ENCODE measurements at regions not wholly inside any gene's neighbourhood (a gene's known extent, or its start where the extent isn't known, plus 50 kb on each side); places are given as distances from the start of the nearest gene placed in this dataset.

GRCh38 chrX:102029026-102029425 lies 96.5 kb upstream of the TCEAL2 start (continued):
- no peak for TF ChIP-seq MYC (IDR thresholded peaks at IDR 0.05; ENCODE audit: insufficient read depth, insufficient read length, insufficient replicate concordance, low read length, severe bottlenecking)
- TF ChIP-seq SKIL (IDR thresholded peaks at IDR 0.05; ENCODE audit: low read depth, poor library complexity, severe bottlenecking) = no peak
- no peak for TF ChIP-seq RAD21 (IDR thresholded peaks at IDR 0.05; ENCODE audit: insufficient read depth, low read depth, low read length)
- TF ChIP-seq GABPA (IDR thresholded peaks at IDR 0.05; ENCODE audit: low read depth) = no peak
- TF ChIP-seq RELA (IDR thresholded peaks at IDR 0.05; ENCODE audit: borderline replicate concordance, partially characterized antibody) = no peak
- TF ChIP-seq SUZ12 (IDR thresholded peaks at IDR 0.05; ENCODE audit: unreplicated experiment) = no peak
- no peak for TF ChIP-seq TBL1XR1 (IDR thresholded peaks at IDR 0.05; ENCODE audit: low read depth, low read length)

GRCh38 chrX:102018208-102018607 lies 86.4 kb upstream of the ZMAT1 start:
- Histone ChIP-seq H3K4me2 (ENCODE audit: control insufficient read depth, insufficient read depth) (no peak overlapping the region), H3K79me2 (ENCODE audit: control insufficient read depth, insufficient read depth, low read length) (no peaks in the 10 kb centered on the region), H3K4me1 (ENCODE audit: control insufficient read depth, insufficient read depth, low read length) (no peaks in the 10 kb centered on the region), H3K36me3 (ENCODE audit: control insufficient read depth in 2 of 2, insufficient read depth in 2 of 2, low read length in 1 of 2) (no peaks in the 10 kb centered on the region), H3K4me3 (no peak overlapping the region), H2AFZ (ENCODE audit: control insufficient read depth, low read depth, low read length) (no peak overlapping the region), H3K9me3 (replicated peaks; ENCODE audit: control insufficient read depth, insufficient read depth, low read length) (no peaks in the 10 kb centered on the region; the same call in 2 of the 3 replicates), H3K9ac (ENCODE audit: control insufficient read depth, insufficient read depth, low read length) (no peak overlapping the region), H3K27me3 (replicated peaks in 1 of 2; ENCODE audit: control insufficient read depth in 2 of 2, insufficient read depth in 2 of 2, low read length in 1 of 2) (no peaks in the 10 kb centered on the region), H4K20me1 (ENCODE audit: control insufficient read depth, insufficient read depth) (no peaks in the 10 kb centered on the region), H3K27ac (ENCODE audit: control insufficient read depth, insufficient read depth) (no peak overlapping the region)
- no TSS peak for BruUV-seq (replicated peaks)
- intact Hi-C loops (cut with micrococcal nuclease; ENCODE audit: unreplicated experiment) = no loop called here
- ChIA-PET RAD21 (ENCODE audit: unreplicated experiment) (no interaction called here), POLR2A (no interaction called here), SMC1A (ENCODE audit: uncharacterized antibody, unreplicated experiment) (no interaction called here), CTCF (no interaction called here)
- FAIRE-seq = no peak
- in situ Hi-C loops (cut with MboI) = no loop called here
- no peak for ATAC-seq
- WGBS (ENCODE audit: insufficient coverage, insufficient replicate concordance, low lambda C conversion rate, missing lambda C conversion rate) = 43% methylated on average over 4 of the region's 4 CpGs
- TF ChIP-seq BRCA1 (IDR thresholded peaks at IDR 0.05; ENCODE audit: low read depth, low read length) (no peak), MEF2A (IDR thresholded peaks at IDR 0.05; ENCODE audit: insufficient read depth, low read depth, low read length) (no peak), STAT1 (conservative IDR thresholded peaks at IDR 0.05) (no peak), FOS (IDR thresholded peaks at IDR 0.05; ENCODE audit: borderline replicate concordance, extremely low read depth, insufficient read length) (no peak), PBX3 (IDR thresholded peaks at IDR 0.05; ENCODE audit: insufficient replicate concordance, low read depth, low read length) (no peak), ZNF24 (IDR thresholded peaks at IDR 0.05) (no peak), NR2F1 (conservative IDR thresholded peaks at IDR 0.05) (no peak), TCF3 (IDR thresholded peaks at IDR 0.05; ENCODE audit: borderline replicate concordance, insufficient read depth, low read depth, low read length) (no peak), IKZF1 (conservative IDR thresholded peaks at IDR 0.05) (no peak), SMAD1 (IDR thresholded peaks at IDR 0.05; ENCODE audit: low read depth, partially characterized antibody) (no peak), ZNF217 (IDR thresholded peaks at IDR 0.05) (no peak), EGR1 (IDR thresholded peaks at IDR 0.05; ENCODE audit: borderline replicate concordance in 1 of 2, low read depth in 2 of 2, low read length in 2 of 2) (no peak), BCL3 (IDR thresholded peaks at IDR 0.05; ENCODE audit: borderline replicate concordance, insufficient read depth, low read depth, low read length, poor library complexity, severe bottlenecking) (no peak), GATAD2B (conservative IDR thresholded peaks at IDR 0.05; ENCODE audit: low read depth) (no peak)
- no peak for DNase-seq (ENCODE audit: low read depth, low spot score)
